GM19372 (cell line): ENCODE measurements at regions not wholly inside any gene's neighbourhood (a gene's known extent, or its start where the extent isn't known, plus 50 kb on each side); places are given as distances from the start of the nearest gene placed in this dataset.
A peak's percentile ranks its signal among the peaks of the same experiment; 100 is the strongest.

Source experiments
- ATAC-seq: cut with Tn5 transposase; IDR thresholded peaks from one replicate; pipeline ENCODE4 v1.9.1; 2021; ENCODE audit warnings: mild to moderate bottlenecking, low read depth, moderate library complexity; ENCODE audit not compliant: unreplicated experiment

DNA sequence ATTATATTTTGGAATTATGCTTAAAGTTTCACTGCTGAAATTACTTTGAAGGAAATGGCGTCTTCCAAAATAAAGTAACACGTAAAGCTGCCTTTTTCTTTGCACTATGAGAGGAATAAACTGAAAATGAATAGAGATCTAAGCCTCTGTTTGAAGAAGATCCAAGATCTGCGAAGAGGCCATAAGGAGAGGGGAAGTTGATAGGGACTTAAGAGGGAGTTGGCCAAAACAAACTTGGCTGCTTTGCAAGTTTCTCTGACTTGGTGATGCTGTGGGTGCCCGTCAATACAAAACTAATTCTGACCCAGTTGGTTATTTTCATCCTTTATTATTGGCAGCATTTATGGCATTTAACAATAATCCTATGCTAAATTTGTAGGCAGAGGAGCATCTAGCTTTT is 190.2 kb upstream of the GBE1 start:
- no peak for ATAC-seq

DNA sequence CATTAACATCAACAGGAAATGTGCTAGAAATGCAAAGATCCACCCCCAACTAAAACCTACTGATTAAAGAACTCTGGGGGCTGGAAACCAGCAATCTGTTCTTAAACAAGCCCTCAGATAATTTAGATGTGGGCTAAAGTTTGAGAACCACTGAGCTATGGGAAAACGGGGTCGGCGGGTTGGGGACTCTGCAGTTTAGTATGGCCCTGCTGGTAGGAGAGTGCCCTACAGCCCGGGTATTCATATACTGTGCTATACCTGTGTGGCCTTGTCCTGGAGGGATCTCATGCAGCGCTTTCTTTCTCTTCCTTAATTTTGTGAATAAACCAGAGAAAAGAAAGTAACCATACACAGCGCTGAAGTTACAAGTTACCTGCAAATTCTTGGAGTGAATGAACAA is 189.7 kb upstream of the GBE1 start:
- ATAC-seq: no peak

DNA sequence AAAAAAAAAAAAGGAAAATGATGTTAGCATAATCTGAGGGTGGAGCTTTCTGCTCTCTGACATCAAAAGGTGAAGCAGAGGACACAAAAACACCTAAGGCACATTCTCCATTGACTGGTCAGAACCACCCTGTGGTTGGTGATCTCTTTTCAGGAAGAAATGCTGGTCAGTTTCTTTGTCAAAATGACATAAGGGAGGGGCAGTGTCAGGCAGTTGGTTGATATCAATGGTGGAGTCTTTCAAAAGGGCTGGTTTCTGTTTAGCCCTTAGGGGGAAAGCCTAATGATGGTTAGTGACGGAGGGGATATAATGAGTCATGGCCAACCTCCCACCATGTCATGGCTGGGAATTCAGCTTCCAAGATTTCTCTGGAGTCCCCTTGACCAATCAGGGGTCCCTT is 185.9 kb upstream of the GBE1 start:
- no peak for ATAC-seq

DNA sequence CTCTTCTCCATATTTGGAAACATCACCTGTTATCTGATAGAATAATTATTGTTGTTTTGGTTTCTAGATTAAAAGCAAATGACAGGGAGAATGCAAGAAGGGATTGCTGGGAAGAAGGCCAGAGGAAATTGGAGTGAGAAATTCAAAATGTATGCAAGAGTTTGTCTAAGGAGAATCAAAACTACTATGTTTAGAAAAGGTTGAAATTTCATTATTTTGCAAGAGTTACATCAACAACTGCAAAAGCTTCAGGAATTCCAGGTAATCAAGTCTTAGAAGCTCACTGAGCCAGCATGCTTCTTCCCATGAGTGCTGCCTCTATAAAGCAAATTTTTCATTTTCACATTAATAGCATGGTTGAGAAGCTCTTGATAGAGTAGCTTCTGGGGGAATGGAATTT is 177.2 kb upstream of the GBE1 start:
- no peak for ATAC-seq

- ATAC-seq: no peak
These were observed 175.4 kb upstream of the GBE1 start for GRCh38 chr3:81936817-81937216.

GRCh38 chr3:81932681-81933080 is 171.2 kb upstream of the GBE1 start:
- no peak for ATAC-seq

- ATAC-seq: no peak
These were observed 170.1 kb upstream of the GBE1 start for GRCh38 chr3:81931265-81932251.

DNA sequence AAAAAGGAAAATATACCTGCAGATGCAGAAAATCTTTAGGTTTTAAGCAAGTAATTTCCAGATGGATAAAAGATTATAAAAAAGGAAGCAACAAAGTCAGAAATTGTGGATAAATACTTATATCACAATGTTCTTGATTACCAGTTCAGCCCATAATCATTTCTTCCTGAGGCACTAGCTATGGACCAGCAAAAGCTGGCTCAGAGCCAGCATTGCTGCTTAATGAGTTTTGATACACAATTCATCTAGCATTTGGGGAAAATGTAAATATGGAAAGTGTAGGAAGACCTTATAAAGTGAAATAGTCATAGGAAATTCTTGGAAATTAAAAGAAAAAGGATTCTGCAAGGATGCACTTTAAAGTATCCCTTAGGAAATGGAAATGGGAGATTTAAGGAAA is 168.3 kb upstream of the GBE1 start:
- ATAC-seq: no peak

DNA sequence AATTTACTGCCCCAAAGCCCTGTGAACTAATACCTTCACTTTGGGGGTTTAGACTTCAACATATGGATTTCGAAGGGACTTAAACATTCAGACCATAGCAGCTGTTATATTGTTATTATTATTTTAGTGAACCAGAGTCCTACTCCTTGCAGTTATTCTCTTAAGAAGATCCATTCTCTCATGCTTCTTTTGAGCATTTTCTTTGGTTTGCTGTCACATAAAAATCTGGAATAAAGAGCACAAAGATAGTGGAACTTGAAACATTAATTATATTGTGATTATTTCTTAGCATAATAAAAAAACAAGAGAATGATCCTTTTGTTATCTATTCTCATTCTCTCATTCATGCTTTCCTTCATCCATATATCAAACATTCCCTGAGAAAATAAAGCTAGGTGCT is 166.4 kb upstream of the GBE1 start:
- ATAC-seq: no peak

GRCh38 chr3:81925385-81925784 is 163.9 kb upstream of the GBE1 start:
- ATAC-seq: no peak

DNA sequence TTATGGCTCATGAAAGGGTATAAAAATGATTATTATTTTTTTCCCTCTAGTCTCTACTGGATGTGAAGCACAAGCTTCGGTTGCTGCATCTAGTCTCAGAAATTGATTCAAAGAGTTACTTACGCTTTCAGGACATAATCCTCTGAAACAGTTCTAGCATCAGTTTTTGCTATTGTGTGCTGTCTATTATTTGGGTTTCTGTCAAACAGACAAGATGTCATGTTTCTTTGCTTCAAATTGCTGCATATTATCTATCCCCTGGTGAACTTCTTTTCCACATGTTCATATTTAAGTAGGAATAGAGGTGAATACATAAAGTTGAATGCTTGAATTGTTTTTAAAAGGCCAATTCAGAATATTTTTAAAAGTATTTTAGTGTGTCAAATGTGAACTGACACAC is 161.6 kb upstream of the GBE1 start:
- ATAC-seq: no peak

- no peak for ATAC-seq
These were observed 161.0 kb upstream of the GBE1 start for GRCh38 chr3:81922404-81922803.

GRCh38 chr3:81920816-81921215 is 159.4 kb upstream of the GBE1 start:
- ATAC-seq: no peak

DNA sequence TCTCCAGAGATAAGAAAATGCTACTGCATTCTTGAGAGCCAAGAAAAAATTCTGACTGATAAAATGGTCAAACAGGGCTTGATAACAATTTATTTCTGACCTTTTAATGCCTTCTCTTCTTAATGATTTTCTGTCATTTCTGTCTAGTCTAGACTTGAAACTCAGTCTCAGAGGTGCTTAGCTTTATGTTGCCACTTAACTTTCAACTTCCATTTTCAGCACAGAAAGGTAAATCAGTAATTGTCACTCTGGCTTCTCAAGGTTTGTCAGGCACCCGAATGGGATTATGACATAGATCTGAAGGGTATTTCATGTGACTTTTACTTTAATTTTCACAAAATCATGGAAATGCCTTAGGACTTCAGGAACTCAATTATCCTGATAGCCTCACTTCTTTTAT is 155.4 kb upstream of the GBE1 start:
- no peak for ATAC-seq

DNA sequence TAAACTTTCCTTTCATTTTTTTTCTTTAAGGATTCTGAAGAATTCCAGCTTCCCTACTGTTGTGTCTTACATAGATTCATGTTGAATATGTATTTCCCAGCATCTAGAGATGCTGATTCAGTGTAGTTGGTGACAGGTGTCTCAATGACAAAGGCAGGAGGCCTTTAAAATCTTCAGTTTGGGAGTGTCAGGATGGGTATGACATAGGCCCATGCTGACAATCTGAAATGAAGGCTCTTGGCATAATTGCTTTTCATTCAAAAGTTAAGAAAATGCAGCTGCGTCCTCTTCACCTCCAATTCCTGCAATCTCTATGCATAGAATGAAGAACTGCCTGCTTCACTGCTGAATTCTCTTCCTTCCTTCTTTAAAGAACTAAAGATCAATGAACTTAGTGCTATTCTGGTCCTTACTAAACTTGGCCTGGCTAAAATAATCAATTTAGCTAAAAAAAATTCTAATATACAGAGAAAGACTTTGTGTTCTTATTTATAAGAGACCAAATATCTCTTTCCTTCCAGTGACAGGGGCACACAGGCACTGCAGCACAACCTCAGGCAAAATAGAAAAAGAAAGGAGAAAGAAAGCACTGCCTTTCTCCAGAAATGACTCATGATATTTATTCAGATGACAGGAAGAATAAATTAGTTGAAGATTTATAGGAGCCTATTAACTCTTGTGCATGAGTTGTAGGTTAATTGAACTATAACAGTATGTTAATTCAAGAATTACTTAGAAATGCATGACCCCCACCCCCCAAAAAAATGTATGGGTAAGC is 152.6 kb upstream of the GBE1 start:
- ATAC-seq: no peak

- no peak for ATAC-seq
These were observed 149.8 kb upstream of the GBE1 start for GRCh38 chr3:81911221-81911620.

GRCh38 chr3:81910244-81910852 is 148.9 kb upstream of the GBE1 start:
- ATAC-seq: peak; percentile 58

- no peak for ATAC-seq
These were observed 148.4 kb upstream of the GBE1 start for GRCh38 chr3:81909796-81910195.

- ATAC-seq: no peak
These were observed 147.1 kb upstream of the GBE1 start for GRCh38 chr3:81908561-81908960.

GRCh38 chr3:81898336-81898735 is 136.9 kb upstream of the GBE1 start:
- ATAC-seq: no peak

- ATAC-seq: no peak
These were observed 133.2 kb upstream of the GBE1 start for GRCh38 chr3:81894598-81894997.
